CD14-positive monocyte (primary cell): ENCODE measurements at regions not wholly inside any gene's neighbourhood (a gene's known extent, or its start where the extent isn't known, plus 50 kb on each side); places are given as distances from the start of the nearest gene placed in this dataset.

ENCODE experiments used
- DNase-seq, 3 donors: peaks; one replicate each; pipeline ENCODE4 v3.0.0-alpha.2; 2011 to 2022
- H2AFZ ChIP-seq: 2 replicates; pipeline ENCODE4 v1.6.0; 2012; ENCODE audit warnings: mild to moderate bottlenecking, low read depth, low read length, inconsistent platforms; ENCODE audit not compliant: insufficient read depth, poor library complexity, severe bottlenecking
- H3K27ac ChIP-seq, 2 donors: 1 replicate in 1 of 2; 2 replicates in 1 of 2; pipeline ENCODE4 v1.5.1; 2012 to 2013; ENCODE audit warnings: low read length in 2 of 2, control low read depth in 1 of 2, inconsistent platforms in 1 of 2, low read depth in 1 of 2, mild to moderate bottlenecking in 1 of 2
- H3K27me3 ChIP-seq, 2 donors: one replicate each; pipeline versions ENCODE4 v1.6.0 to v1.6.1; 2011 to 2013; ENCODE audit warnings: low read length in 2 of 2; ENCODE audit not compliant: control insufficient read depth in 2 of 2, insufficient read depth in 2 of 2
- H3K36me3 ChIP-seq, 2 donors: replicated peaks in 1 of 2; 1 replicate in 1 of 2; 2 replicates in 1 of 2; pipeline versions ENCODE4 v1.5.1 to v1.6.1; 2012 to 2013; ENCODE audit warnings: low read length in 2 of 2, control low read depth in 1 of 2, inconsistent platforms in 1 of 2, mild to moderate bottlenecking in 1 of 2; ENCODE audit not compliant: insufficient read depth in 2 of 2, control insufficient read depth in 1 of 2
- H3K4me1 ChIP-seq, 2 donors: 1 replicate in 1 of 2; 2 replicates in 1 of 2; pipeline versions ENCODE4 v1.5.1 to v1.6.1; 2012 to 2013; ENCODE audit warnings: low read length in 2 of 2, control low read depth in 1 of 2, inconsistent platforms in 1 of 2, mild to moderate bottlenecking in 1 of 2, moderate library complexity in 1 of 2; ENCODE audit not compliant: insufficient read depth in 2 of 2, control insufficient read depth in 1 of 2
- H3K4me2 ChIP-seq: replicated peaks from 2 replicates; pipeline ENCODE3; 2012; ENCODE audit warnings: low read length, moderate library complexity, mild to moderate bottlenecking; ENCODE audit not compliant: poor library complexity, severe bottlenecking; ENCODE audit errors: extremely low read depth
- H3K4me3 ChIP-seq, 3 experiments: fragments of 200-600 bp in 1 of 3; sonication (generic) in 1 of 3; replicated peaks in 1 of 3; 1 replicate in 2 of 3; 2 replicates in 1 of 3; pipeline ENCODE4 v1.5.1; 2011 to 2013; ENCODE audit warnings: low read length in 3 of 3, mild to moderate bottlenecking in 3 of 3, control low read depth in 2 of 3, low read depth in 2 of 3, inconsistent platforms in 1 of 3, moderate library complexity in 1 of 3
- H3K79me2 ChIP-seq: 2 replicates; pipeline ENCODE4 v1.6.0; 2012; ENCODE audit warnings: mild to moderate bottlenecking, control low read depth, inconsistent platforms, low read length, moderate library complexity; ENCODE audit not compliant: insufficient read depth
- H3K9ac ChIP-seq: 2 replicates; pipeline ENCODE4 v1.6.0; 2017; ENCODE audit warnings: low read length, mild to moderate bottlenecking; ENCODE audit not compliant: insufficient read depth, poor library complexity, severe bottlenecking
- H3K9me3 ChIP-seq, 2 donors: replicated peaks in 1 of 2; 1 replicate in 1 of 2; 2 replicates in 1 of 2; pipeline versions ENCODE4 v1.5.1 to v1.6.1; 2012 to 2013; ENCODE audit warnings: low read length in 2 of 2, control low read depth in 1 of 2; ENCODE audit not compliant: control insufficient read depth in 1 of 2, insufficient read depth in 1 of 2
- H4K20me1 ChIP-seq: 2 replicates; pipeline ENCODE4 v1.6.0; 2012; ENCODE audit warnings: mild to moderate bottlenecking, low read length, control low read depth, moderate library complexity; ENCODE audit not compliant: insufficient read depth
- H3K27ac Mint-ChIP-seq, 7 donors: one replicate each; pipeline ENCODE4 v1.8.0; 2020; ENCODE audit warnings: mild to moderate bottlenecking in 7 of 7, mixed read lengths in 7 of 7, moderate library complexity in 6 of 7, inconsistent platforms in 2 of 7
- H3K27me3 Mint-ChIP-seq, 3 donors: one replicate each; pipeline ENCODE4 v1.8.0; 2021 to 2022; ENCODE audit warnings: low read depth in 3 of 3, mild to moderate bottlenecking in 3 of 3, mixed read lengths in 3 of 3, moderate library complexity in 3 of 3, inconsistent platforms in 1 of 3
- H3K36me3 Mint-ChIP-seq, 2 donors: one replicate each; pipeline ENCODE4 v1.8.0; 2020; ENCODE audit warnings: mixed read lengths in 2 of 2, inconsistent platforms in 1 of 2, mild to moderate bottlenecking in 1 of 2
- H3K4me1 Mint-ChIP-seq: one replicate; pipeline ENCODE4 v1.8.0; 2020; ENCODE audit warnings: mild to moderate bottlenecking, mixed read lengths
- H3K4me3 Mint-ChIP-seq, 2 donors: one replicate each; pipeline ENCODE4 v1.8.0; 2020; ENCODE audit warnings: mild to moderate bottlenecking in 2 of 2, mixed read lengths in 2 of 2, moderate library complexity in 1 of 2
- H3K9me3 Mint-ChIP-seq, 7 donors: one replicate each; pipeline ENCODE4 v1.8.0; 2020 to 2022; ENCODE audit warnings: mixed read lengths in 7 of 7, mild to moderate bottlenecking in 6 of 7, moderate library complexity in 6 of 7, inconsistent platforms in 2 of 7
- WGBS: methylation state at CpG from one replicate; pipeline ENCODE4 v1.1.5; 2013; ENCODE audit warnings: missing lambda C conversion rate; ENCODE audit not compliant: insufficient coverage; 5-methylcytosine and 5-hydroxymethylcytosine counted together
- intact Hi-C, 2 donors: fragments of 100-400 bp; cut with micrococcal nuclease; formaldehyde crosslinking; loops; one replicate each; pipeline versions ENCODE4 v1.15.0 to v1.15.1; 2023
- TF ChIP-seq, protein P1 (sequence below): fragments of 200-600 bp; IDR thresholded peaks from one replicate; pipeline ENCODE4 v1.8.0; 2022; ENCODE audit warnings: antibody characterized with exemption, mild to moderate bottlenecking

- 96% methylated on average over 5 of the region's 6 CpGs for WGBS
- H3K36me3 ChIP-seq: no peaks in the 10 kb centered on the region
- no peaks in the 10 kb centered on the region for H4K20me1 ChIP-seq
- no peak overlapping the region for H3K27ac ChIP-seq
- no peak for DNase-seq
- H3K9me3 Mint-ChIP-seq: no peaks in the 10 kb centered on the region
- no peak overlapping the region for H3K9ac ChIP-seq
- no peak overlapping the region for H3K4me2 ChIP-seq
- H3K27me3 Mint-ChIP-seq: no peaks in the 10 kb centered on the region
- no peak overlapping the region for H3K4me3 Mint-ChIP-seq
- H3K4me1 Mint-ChIP-seq: no peaks in the 10 kb centered on the region
- no peak overlapping the region for H3K4me3 ChIP-seq
- no peaks in the 10 kb centered on the region for H3K79me2 ChIP-seq
- H3K27ac Mint-ChIP-seq: no peak overlapping the region
- no peaks in the 10 kb centered on the region for H3K4me1 ChIP-seq
- H2AFZ ChIP-seq: no peak overlapping the region
- intact Hi-C loops: no loop called here
- no peaks in the 10 kb centered on the region for H3K36me3 Mint-ChIP-seq
- no peaks in the 10 kb centered on the region for H3K27me3 ChIP-seq
- no peaks in the 10 kb centered on the region for H3K9me3 ChIP-seq
- TF ChIP-seq, protein P1, sequence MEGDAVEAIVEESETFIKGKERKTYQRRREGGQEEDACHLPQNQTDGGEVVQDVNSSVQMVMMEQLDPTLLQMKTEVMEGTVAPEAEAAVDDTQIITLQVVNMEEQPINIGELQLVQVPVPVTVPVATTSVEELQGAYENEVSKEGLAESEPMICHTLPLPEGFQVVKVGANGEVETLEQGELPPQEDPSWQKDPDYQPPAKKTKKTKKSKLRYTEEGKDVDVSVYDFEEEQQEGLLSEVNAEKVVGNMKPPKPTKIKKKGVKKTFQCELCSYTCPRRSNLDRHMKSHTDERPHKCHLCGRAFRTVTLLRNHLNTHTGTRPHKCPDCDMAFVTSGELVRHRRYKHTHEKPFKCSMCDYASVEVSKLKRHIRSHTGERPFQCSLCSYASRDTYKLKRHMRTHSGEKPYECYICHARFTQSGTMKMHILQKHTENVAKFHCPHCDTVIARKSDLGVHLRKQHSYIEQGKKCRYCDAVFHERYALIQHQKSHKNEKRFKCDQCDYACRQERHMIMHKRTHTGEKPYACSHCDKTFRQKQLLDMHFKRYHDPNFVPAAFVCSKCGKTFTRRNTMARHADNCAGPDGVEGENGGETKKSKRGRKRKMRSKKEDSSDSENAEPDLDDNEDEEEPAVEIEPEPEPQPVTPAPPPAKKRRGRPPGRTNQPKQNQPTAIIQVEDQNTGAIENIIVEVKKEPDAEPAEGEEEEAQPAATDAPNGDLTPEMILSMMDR: no peak
These were observed 262.6 kb upstream of the MCTP2 start for GRCh38 chr15:93968773-93969172.

GRCh38 chr15:93965304-93965908, 266.0 kb upstream of the MCTP2 start:
- H3K36me3 Mint-ChIP-seq: no peaks in the 10 kb centered on the region
- no peak overlapping the region for H3K4me3 Mint-ChIP-seq
- no peaks in the 10 kb centered on the region for H3K4me1 Mint-ChIP-seq
- Histone ChIP-seq H3K27ac (no peak overlapping the region), H3K4me1 (no peaks in the 10 kb centered on the region), H2AFZ (no peak overlapping the region), H4K20me1 (no peaks in the 10 kb centered on the region), H3K9me3 (no peaks in the 10 kb centered on the region), H3K36me3 (no peaks in the 10 kb centered on the region), H3K4me3 (no peak overlapping the region), H3K4me2 (no peak overlapping the region), H3K9ac (no peak overlapping the region), H3K79me2 (no peaks in the 10 kb centered on the region), H3K27me3 (no peaks in the 10 kb centered on the region)
- DNase-seq: no peak
- H3K9me3 Mint-ChIP-seq: peaks cover 0 to 2% (median 0%) of the 10 kb centered on the region in 7 donors
- H3K27me3 Mint-ChIP-seq: peaks cover 0 to 3% (median 2%) of the 10 kb centered on the region in 3 donors
- intact Hi-C loops: no loop called here
- TF ChIP-seq, protein P1: no peak
- WGBS: 80% methylated on average over 2 of the region's 6 CpGs
- H3K27ac Mint-ChIP-seq: no peak overlapping the region
